Liver (tissue), 3 donors: ENCODE measurements at regions not wholly inside any gene's neighbourhood (a gene's known extent, or its start where the extent isn't known, plus 50 kb on each side); places are given as distances from the start of the nearest gene placed in this dataset.

Experiments
- GABPA ChIP-seq, 2 donors: IDR thresholded peaks in 1 of 2; conservative IDR thresholded peaks in 1 of 2; 2 replicates each; pipeline ENCODE4 v1.6.1; 2016; ENCODE audit warnings: antibody characterized with exemption in 2 of 2, mild to moderate bottlenecking in 1 of 2, moderate library complexity in 1 of 2
- JUND ChIP-seq, 2 donors: IDR thresholded peaks; 2 replicates each; pipeline ENCODE4 v1.6.1; 2016; ENCODE audit warnings: antibody characterized with exemption in 2 of 2
- TAF1 ChIP-seq: conservative IDR thresholded peaks from 2 replicates; pipeline ENCODE4 v1.6.1; 2016; ENCODE audit warnings: antibody characterized with exemption, mild to moderate bottlenecking
- YY1 ChIP-seq: IDR thresholded peaks from 2 replicates; pipeline ENCODE4 v1.6.1; 2016; ENCODE audit warnings: antibody characterized with exemption, mild to moderate bottlenecking
- TF ChIP-seq, protein P1 (sequence below): IDR thresholded peaks from 2 replicates; pipeline ENCODE4 v1.6.1; 2016; ENCODE audit warnings: antibody characterized with exemption
- TF ChIP-seq, protein P2 (sequence below): fragments of 150-350 bp; IDR thresholded peaks from 2 replicates; pipeline ENCODE4 v1.5.1; 2017; ENCODE audit warnings: improper control_type of control experiment, low read depth, low read length; ENCODE audit not compliant: missing input control
- TF ChIP-seq, protein P3 (sequence below): IDR thresholded peaks from 2 replicates; pipeline ENCODE4 v1.6.1; 2016; ENCODE audit warnings: antibody characterized with exemption
- donor health status: healthy.
- donor health status: healthy.

DNA sequence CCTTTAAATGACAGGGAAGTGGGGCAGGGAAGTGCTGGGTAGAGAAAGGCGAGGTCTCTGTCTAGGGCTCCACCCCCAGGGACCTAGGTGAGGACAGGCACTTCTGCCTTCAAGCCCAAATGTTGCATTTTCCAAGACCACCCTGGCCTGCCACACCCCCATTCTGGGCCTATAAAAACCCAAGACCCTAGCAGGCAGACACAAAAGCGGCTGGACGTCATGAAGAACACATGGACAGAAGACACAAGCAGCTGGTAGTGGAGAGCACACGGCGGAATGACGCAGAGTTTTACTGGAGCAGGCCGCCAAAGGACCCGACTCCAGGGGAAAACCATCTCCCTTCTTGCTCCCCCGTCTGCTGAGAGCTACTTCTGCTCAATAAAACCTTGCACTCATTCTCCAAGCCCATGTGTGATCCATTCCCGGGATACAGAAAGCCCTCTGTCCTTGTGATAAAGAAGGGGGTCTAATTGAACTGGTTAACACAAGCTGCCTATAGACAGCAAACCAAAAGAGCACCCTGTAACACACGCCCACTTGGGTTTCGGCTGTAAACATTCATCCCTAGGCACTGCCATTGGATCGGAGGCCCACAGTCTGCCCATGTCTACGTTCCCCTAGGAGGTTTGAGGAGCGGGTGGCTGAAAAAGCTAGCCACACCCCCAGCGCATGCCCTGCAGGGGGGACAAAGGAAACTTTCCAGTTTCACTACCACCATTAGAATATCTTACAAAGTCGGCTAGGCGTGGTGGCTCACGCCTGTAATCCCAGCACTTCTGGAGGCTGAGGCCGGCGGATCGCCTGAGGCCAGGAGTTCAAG, 622.2 kb upstream of the SALL1 start:
- TF ChIP-seq, protein P1, sequence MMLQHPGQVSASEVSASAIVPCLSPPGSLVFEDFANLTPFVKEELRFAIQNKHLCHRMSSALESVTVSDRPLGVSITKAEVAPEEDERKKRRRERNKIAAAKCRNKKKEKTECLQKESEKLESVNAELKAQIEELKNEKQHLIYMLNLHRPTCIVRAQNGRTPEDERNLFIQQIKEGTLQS, result no peak
- TF ChIP-seq JUND (IDR thresholded peaks at IDR 0.05), result no peak
- TF ChIP-seq, protein P2, sequence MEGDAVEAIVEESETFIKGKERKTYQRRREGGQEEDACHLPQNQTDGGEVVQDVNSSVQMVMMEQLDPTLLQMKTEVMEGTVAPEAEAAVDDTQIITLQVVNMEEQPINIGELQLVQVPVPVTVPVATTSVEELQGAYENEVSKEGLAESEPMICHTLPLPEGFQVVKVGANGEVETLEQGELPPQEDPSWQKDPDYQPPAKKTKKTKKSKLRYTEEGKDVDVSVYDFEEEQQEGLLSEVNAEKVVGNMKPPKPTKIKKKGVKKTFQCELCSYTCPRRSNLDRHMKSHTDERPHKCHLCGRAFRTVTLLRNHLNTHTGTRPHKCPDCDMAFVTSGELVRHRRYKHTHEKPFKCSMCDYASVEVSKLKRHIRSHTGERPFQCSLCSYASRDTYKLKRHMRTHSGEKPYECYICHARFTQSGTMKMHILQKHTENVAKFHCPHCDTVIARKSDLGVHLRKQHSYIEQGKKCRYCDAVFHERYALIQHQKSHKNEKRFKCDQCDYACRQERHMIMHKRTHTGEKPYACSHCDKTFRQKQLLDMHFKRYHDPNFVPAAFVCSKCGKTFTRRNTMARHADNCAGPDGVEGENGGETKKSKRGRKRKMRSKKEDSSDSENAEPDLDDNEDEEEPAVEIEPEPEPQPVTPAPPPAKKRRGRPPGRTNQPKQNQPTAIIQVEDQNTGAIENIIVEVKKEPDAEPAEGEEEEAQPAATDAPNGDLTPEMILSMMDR, result no peak
- TF ChIP-seq GABPA (IDR thresholded peaks at IDR 0.05 in 1 of 2, conservative IDR thresholded peaks at IDR 0.05 in 1 of 2), result no peak
- TF ChIP-seq YY1, result no peak
- TF ChIP-seq, protein P3, sequence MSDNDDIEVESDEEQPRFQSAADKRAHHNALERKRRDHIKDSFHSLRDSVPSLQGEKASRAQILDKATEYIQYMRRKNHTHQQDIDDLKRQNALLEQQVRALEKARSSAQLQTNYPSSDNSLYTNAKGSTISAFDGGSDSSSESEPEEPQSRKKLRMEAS, result no peak
- no peak for TF ChIP-seq TAF1
